Suprapubic skin (tissue), 4 donors: ENCODE measurements at regions not wholly inside any gene's neighbourhood (a gene's known extent, or its start where the extent isn't known, plus 50 kb on each side); places are given as distances from the start of the nearest gene placed in this dataset.

Experiments
- CTCF ChIP-seq, 2 donors: fragments of 200-600 bp in 1 of 2; fragments of 450-650 bp in 1 of 2; sonication (generic) in 1 of 2; IDR thresholded peaks; one replicate each; pipeline ENCODE4 v1.5.1; 2016 to 2019; ENCODE audit warnings: antibody characterized with exemption in 2 of 2, mild to moderate bottlenecking in 1 of 2, moderate library complexity in 1 of 2
- POLR2A ChIP-seq, 2 donors: fragments of 450-650 bp; IDR thresholded peaks; one replicate each; pipeline ENCODE4 v1.6.1; 2017; ENCODE audit warnings: antibody characterized with exemption in 2 of 2, mild to moderate bottlenecking in 2 of 2, moderate library complexity in 2 of 2
- POLR2AphosphoS5 ChIP-seq, 3 donors: sonication (generic); formaldehyde crosslinking; IDR thresholded peaks; one replicate each; pipeline ENCODE4 v1.6.1; 2017; ENCODE audit warnings: antibody characterized with exemption in 3 of 3

- no peak for TF ChIP-seq POLR2AphosphoS5 (IDR thresholded peaks at IDR 0.05)
- TF ChIP-seq CTCF (IDR thresholded peaks at IDR 0.05), result no peak
- TF ChIP-seq POLR2A (IDR thresholded peaks at IDR 0.05), result no peak
Measured at GRCh38 chr14:30444451-30444850, 114.5 kb upstream of the G2E3 start.
